HCT116 (cell line): ENCODE measurements at regions not wholly inside any gene's neighbourhood (a gene's known extent, or its start where the extent isn't known, plus 50 kb on each side); places are given as distances from the start of the nearest gene placed in this dataset.

Experiments used
- ATAC-seq: fragments of 200-7000 bp; cut with Tn5 transposase; 2 replicates; pipeline ENCODE4 v1.9.1; 2020; ENCODE audit warnings: mild to moderate bottlenecking, moderate library complexity
- BruUV-seq: library from RNA; stranded (reverse); fragments of 400-500 nt; replicated peaks from 2 replicates; lab custom pipeline; 2021; lab: Mats Ljungman, UMichigan
- CTCF ChIA-PET: fragments of 300-600 bp; sonication (Branson Sonifier 250); formaldehyde crosslinking; loops from one replicate; lab custom pipeline; 2021; ENCODE audit warnings: antibody characterized with exemption; lab: Charles Lee
- POLR2A ChIA-PET: fragments of 300-600, 350-600 bp; sonication (Branson Sonifier 250); formaldehyde crosslinking; loops from one replicate; lab custom pipeline; 2021; ENCODE audit warnings: antibody characterized with exemption; lab: Charles Lee
- RAD21 ChIA-PET, 2 experiments: fragments of 300-600 bp; sonication (Branson Sonifier 250); formaldehyde crosslinking; loops; one replicate each; lab custom pipeline; 2023; ENCODE audit warnings: low total read pairs in 2 of 2; ENCODE audit not compliant: uncharacterized antibody in 2 of 2, unreplicated experiment in 2 of 2, low non-redundant PET in 1 of 2; lab: Charles Lee
- DNase-seq: peaks from one replicate; pipeline ENCODE4 v3.0.0-alpha.2; 2010; ENCODE audit warnings: low read depth, low spot score
- H2AFZ ChIP-seq: fragments of 200-600 bp; shearing (Covaris generic), sonication (generic); 2 replicates; pipeline ENCODE4 v1.6.1; 2017; ENCODE audit warnings: low read depth, mixed run types, mixed read lengths, antibody characterized with exemption, low read length; ENCODE audit not compliant: poor library complexity, severe bottlenecking
- H3K27ac ChIP-seq: 2 replicates; pipeline ENCODE4 v1.5.1; 2012; ENCODE audit warnings: low read depth, low read length
- H3K27me3 ChIP-seq: fragments of 200-600 bp; sonication (generic); 2 replicates; pipeline ENCODE4 v1.6.1; 2016; ENCODE audit warnings: mixed run types, low read length, mixed read lengths; ENCODE audit not compliant: insufficient read depth
- H3K36me3 ChIP-seq, 2 experiments: fragments of 200-500 bp in 1 of 2; fragments of 200-600 bp in 1 of 2; sonication (Bioruptor generic) in 1 of 2; sonication (generic) in 1 of 2; 2 replicates each; pipeline versions ENCODE4 v1.5.1 to v1.6.1; 2014 to 2016; ENCODE audit warnings: low read length in 2 of 2, inconsistent platforms in 1 of 2, mixed read lengths in 1 of 2, mixed run types in 1 of 2; ENCODE audit not compliant: insufficient read depth in 2 of 2, control insufficient read depth in 1 of 2
- H3K4me1 ChIP-seq, 2 experiments: fragments of 200-600 bp in 1 of 2; sonication (generic) in 1 of 2; 2 replicates each; pipeline versions ENCODE4 v1.5.1 to v1.6.1; 2012 to 2017; ENCODE audit warnings: low read length in 2 of 2, inconsistent platforms in 1 of 2, mild to moderate bottlenecking in 1 of 2, mixed read lengths in 1 of 2, mixed run types in 1 of 2, moderate library complexity in 1 of 2; ENCODE audit not compliant: insufficient read depth in 2 of 2, control insufficient read depth in 1 of 2
- H3K4me2 ChIP-seq: fragments of 200-600 bp; sonication (generic); 2 replicates; pipeline ENCODE4 v1.6.1; 2017; ENCODE audit warnings: mixed run types, low read length, mixed read lengths
- H3K4me3 ChIP-seq, 2 experiments: fragments of 200-600 bp in 1 of 2; sonication (generic) in 1 of 2; replicated peaks in 1 of 2; 2 replicates each; pipeline ENCODE4 v1.5.1; 2011 to 2016; ENCODE audit warnings: low read length in 2 of 2, control low read depth in 1 of 2, low read depth in 1 of 2, mild to moderate bottlenecking in 1 of 2, mixed read lengths in 1 of 2, mixed run types in 1 of 2
- H3K79me2 ChIP-seq: fragments of 200-600 bp; sonication (generic); 2 replicates; pipeline ENCODE4 v1.6.1; 2017; ENCODE audit warnings: mild to moderate bottlenecking, mixed run types, low read length, moderate library complexity, mixed read lengths; ENCODE audit not compliant: insufficient read depth
- H3K9ac ChIP-seq: fragments of 200-600 bp; sonication (generic); 2 replicates; pipeline ENCODE4 v1.6.1; 2016; ENCODE audit warnings: low read length, mixed read lengths
- H3K9me2 ChIP-seq: fragments of 200-600 bp; sonication (generic), shearing (Covaris generic); 2 replicates; pipeline ENCODE4 v1.6.1; 2017; ENCODE audit warnings: mixed run types, mild to moderate bottlenecking, moderate library complexity; ENCODE audit not compliant: insufficient read depth
- H3K9me3 ChIP-seq, 2 experiments: fragments of 200-500 bp in 1 of 2; fragments of 200-600 bp in 1 of 2; sonication (Bioruptor generic) in 1 of 2; sonication (generic) in 1 of 2; 2 replicates each; pipeline ENCODE4 v1.6.1; 2014 to 2017; ENCODE audit warnings: low read length in 2 of 2, mixed read lengths in 2 of 2, inconsistent platforms in 1 of 2, low read depth in 1 of 2, mild to moderate bottlenecking in 1 of 2, mixed run types in 1 of 2, moderate library complexity in 1 of 2; ENCODE audit not compliant: control insufficient read depth in 1 of 2, insufficient read depth in 1 of 2
- H4K20me1 ChIP-seq: fragments of 200-600 bp; sonication (generic), shearing (Covaris generic); 2 replicates; pipeline ENCODE4 v1.6.1; 2017; ENCODE audit warnings: mixed run types, mild to moderate bottlenecking, moderate library complexity; ENCODE audit not compliant: insufficient read depth
- CBX3 ChIP-seq: IDR thresholded peaks from 2 replicates; pipeline ENCODE4 v1.6.1; 2012; ENCODE audit warnings: low read depth
- CEBPB ChIP-seq: IDR thresholded peaks from 2 replicates; pipeline ENCODE4 v1.6.1; 2012; ENCODE audit warnings: low read depth
- CTCF ChIP-seq, 3 experiments: fragments of 200-600 bp in 1 of 3; sonication (generic) in 1 of 3; IDR thresholded peaks in 2 of 3; conservative IDR thresholded peaks in 1 of 3; 2 replicates each; pipeline ENCODE4 v1.5.1; 2012 to 2017; ENCODE audit warnings: low read depth in 2 of 3, low read length in 2 of 3, antibody characterized with exemption in 1 of 3, borderline replicate concordance in 1 of 3, control low read depth in 1 of 3, mild to moderate bottlenecking in 1 of 3, mixed read lengths in 1 of 3, mixed run types in 1 of 3, moderate library complexity in 1 of 3; ENCODE audit not compliant: insufficient read depth in 1 of 3
- EZH2 ChIP-seq: fragments of 200-600 bp; sonication (generic); IDR thresholded peaks from 2 replicates; pipeline ENCODE4 v1.6.1; 2017; ENCODE audit warnings: antibody characterized with exemption, mixed run types
- FOSL1 ChIP-seq: IDR thresholded peaks from 2 replicates; pipeline ENCODE4 v1.6.1; 2012; ENCODE audit warnings: low read depth
- JUND ChIP-seq: IDR thresholded peaks from 2 replicates; pipeline ENCODE4 v1.6.1; 2012
- RAD21 ChIP-seq: IDR thresholded peaks from 2 replicates; pipeline ENCODE4 v1.6.1; 2012; ENCODE audit warnings: low read depth, mild to moderate bottlenecking
- SP1 ChIP-seq: IDR thresholded peaks from 2 replicates; pipeline ENCODE4 v1.6.1; 2012; ENCODE audit warnings: low read depth
- SRF ChIP-seq: IDR thresholded peaks from 2 replicates; pipeline ENCODE4 v1.6.1; 2012; ENCODE audit warnings: low read depth
- TCF7L2 ChIP-seq: IDR thresholded peaks from 2 replicates; pipeline ENCODE4 v1.7.0; 2011; ENCODE audit warnings: borderline replicate concordance, inconsistent platforms; ENCODE audit not compliant: insufficient read depth, insufficient read length; ENCODE audit errors: extremely low read depth
- ZFX ChIP-seq: fragments of 450-650 bp; IDR thresholded peaks from 2 replicates; pipeline ENCODE4 v1.6.1; 2017
- ZNF274 ChIP-seq: fragments of 200-500 bp; sonication (Bioruptor generic); IDR thresholded peaks from 2 replicates; pipeline ENCODE4 v1.6.1; 2014; ENCODE audit warnings: mild to moderate bottlenecking, low read depth, low read length, inconsistent platforms
- intact Hi-C: fragments of 100-400 bp; cut with micrococcal nuclease; formaldehyde crosslinking; loops from 2 replicates; pipeline ENCODE4 v1.10.0; 2022
- TF ChIP-seq, protein P1 (sequence below): IDR thresholded peaks from 2 replicates; pipeline ENCODE4 v1.6.1; 2011; ENCODE audit warnings: mild to moderate bottlenecking, low read length, moderate library complexity; ENCODE audit not compliant: insufficient replicate concordance; ENCODE audit errors: extremely low read depth

DNA sequence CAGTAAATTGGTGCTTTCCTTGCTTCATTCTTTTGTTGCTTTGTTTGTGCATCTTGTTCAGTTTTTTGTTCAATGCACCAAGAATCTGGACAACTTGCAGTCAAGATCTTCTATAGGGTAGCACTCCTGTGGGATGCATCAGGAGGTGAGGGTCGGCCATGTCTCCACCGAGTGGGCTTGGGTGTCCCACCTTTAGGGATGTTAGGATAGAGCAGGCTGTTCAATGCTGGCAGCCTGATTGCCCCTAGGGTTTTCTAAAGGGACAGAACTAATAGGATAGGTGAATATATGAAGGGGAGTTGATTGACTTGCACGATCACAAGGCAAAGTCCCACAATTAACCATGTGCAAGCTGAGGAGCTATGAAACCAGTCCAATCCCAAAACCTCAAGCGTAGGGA is 109.9 kb downstream of the GLRX3 start:
- H3K4me1 ChIP-seq = no peaks in the 10 kb centered on the region
- H3K4me3 ChIP-seq = no peak overlapping the region
- TF ChIP-seq RAD21 = no peak
- TF ChIP-seq, protein P1, sequence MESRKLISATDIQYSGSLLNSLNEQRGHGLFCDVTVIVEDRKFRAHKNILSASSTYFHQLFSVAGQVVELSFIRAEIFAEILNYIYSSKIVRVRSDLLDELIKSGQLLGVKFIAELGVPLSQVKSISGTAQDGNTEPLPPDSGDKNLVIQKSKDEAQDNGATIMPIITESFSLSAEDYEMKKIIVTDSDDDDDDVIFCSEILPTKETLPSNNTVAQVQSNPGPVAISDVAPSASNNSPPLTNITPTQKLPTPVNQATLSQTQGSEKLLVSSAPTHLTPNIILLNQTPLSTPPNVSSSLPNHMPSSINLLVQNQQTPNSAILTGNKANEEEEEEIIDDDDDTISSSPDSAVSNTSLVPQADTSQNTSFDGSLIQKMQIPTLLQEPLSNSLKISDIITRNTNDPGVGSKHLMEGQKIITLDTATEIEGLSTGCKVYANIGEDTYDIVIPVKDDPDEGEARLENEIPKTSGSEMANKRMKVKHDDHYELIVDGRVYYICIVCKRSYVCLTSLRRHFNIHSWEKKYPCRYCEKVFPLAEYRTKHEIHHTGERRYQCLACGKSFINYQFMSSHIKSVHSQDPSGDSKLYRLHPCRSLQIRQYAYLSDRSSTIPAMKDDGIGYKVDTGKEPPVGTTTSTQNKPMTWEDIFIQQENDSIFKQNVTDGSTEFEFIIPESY = no peak
- TF ChIP-seq CTCF (IDR thresholded peaks at IDR 0.05 in 2 of 3, conservative IDR thresholded peaks at IDR 0.05 in 1 of 3; ENCODE audit: borderline replicate concordance in 1 of 3, insufficient read depth in 1 of 3, low read depth in 2 of 3, low read length in 2 of 3) = no peak
- TF ChIP-seq ZNF274 = no peak
- TF ChIP-seq SRF = no peak
- TF ChIP-seq SP1 = no peak
- no peak for TF ChIP-seq ZFX
- TF ChIP-seq TCF7L2 = no peak
- no peak for TF ChIP-seq CBX3
- TF ChIP-seq FOSL1 = no peak
- TF ChIP-seq EZH2 = no peak
- TF ChIP-seq CEBPB = no peak
- TF ChIP-seq JUND = no peak
- intact Hi-C loops = no loop called here
- no peaks in the 10 kb centered on the region for H4K20me1 ChIP-seq
- no peak overlapping the region for H3K4me2 ChIP-seq
- no peaks in the 10 kb centered on the region for H3K9me3 ChIP-seq
- DNase-seq (no peak), ATAC-seq (no peak)
- H3K27me3 ChIP-seq = no peaks in the 10 kb centered on the region
- no peaks in the 10 kb centered on the region for H3K9me2 ChIP-seq
- H3K79me2 ChIP-seq = no peaks in the 10 kb centered on the region
- ChIA-PET POLR2A (no interaction called here), CTCF (no interaction called here), RAD21 (no interaction called here)
- no peak overlapping the region for H2AFZ ChIP-seq
- H3K36me3 ChIP-seq = no peaks in the 10 kb centered on the region
- H3K9ac ChIP-seq = no peak overlapping the region
- H3K27ac ChIP-seq = no peak overlapping the region
- BruUV-seq = no TSS peak
